ENCODE measurements at regions not wholly inside any gene's neighbourhood (a gene's known extent, or its start where the extent isn't known, plus 50 kb on each side); places are given as distances from the start of the nearest gene placed in this dataset.

- H3K4me2 ChIP-seq = no peak overlapping the region
- H4K20me1 ChIP-seq (ENCODE audit: insufficient read depth) = no peaks in the 10 kb centered on the region
- H3K36me3 ChIP-seq (ENCODE audit: insufficient read depth) = no peaks in the 10 kb centered on the region
- no peak overlapping the region for H3K4me3 ChIP-seq (IDR thresholded peaks at IDR 0.05; ENCODE audit: insufficient read depth, low read depth, low read length)
- no peaks in the 10 kb centered on the region for H3K4me1 ChIP-seq (ENCODE audit: low read depth, poor library complexity, severe bottlenecking)
- no peak overlapping the region for H3K27ac ChIP-seq
- H3K27me3 ChIP-seq (ENCODE audit: insufficient read depth, low read depth) = no peaks in the 10 kb centered on the region
- no peak for TF ChIP-seq CTCF (conservative IDR thresholded peaks at IDR 0.05; ENCODE audit: low read depth, low read length)
- H2AFZ ChIP-seq (ENCODE audit: low read depth) = no peak overlapping the region
- H3K79me2 ChIP-seq (ENCODE audit: insufficient read depth, low read depth) = no peaks in the 10 kb centered on the region
- H3K9ac ChIP-seq = no peak overlapping the region
Observed at GRCh38 chr6:71047417-71047816, 90.6 kb upstream of the B3GAT2 start.

DNA sequence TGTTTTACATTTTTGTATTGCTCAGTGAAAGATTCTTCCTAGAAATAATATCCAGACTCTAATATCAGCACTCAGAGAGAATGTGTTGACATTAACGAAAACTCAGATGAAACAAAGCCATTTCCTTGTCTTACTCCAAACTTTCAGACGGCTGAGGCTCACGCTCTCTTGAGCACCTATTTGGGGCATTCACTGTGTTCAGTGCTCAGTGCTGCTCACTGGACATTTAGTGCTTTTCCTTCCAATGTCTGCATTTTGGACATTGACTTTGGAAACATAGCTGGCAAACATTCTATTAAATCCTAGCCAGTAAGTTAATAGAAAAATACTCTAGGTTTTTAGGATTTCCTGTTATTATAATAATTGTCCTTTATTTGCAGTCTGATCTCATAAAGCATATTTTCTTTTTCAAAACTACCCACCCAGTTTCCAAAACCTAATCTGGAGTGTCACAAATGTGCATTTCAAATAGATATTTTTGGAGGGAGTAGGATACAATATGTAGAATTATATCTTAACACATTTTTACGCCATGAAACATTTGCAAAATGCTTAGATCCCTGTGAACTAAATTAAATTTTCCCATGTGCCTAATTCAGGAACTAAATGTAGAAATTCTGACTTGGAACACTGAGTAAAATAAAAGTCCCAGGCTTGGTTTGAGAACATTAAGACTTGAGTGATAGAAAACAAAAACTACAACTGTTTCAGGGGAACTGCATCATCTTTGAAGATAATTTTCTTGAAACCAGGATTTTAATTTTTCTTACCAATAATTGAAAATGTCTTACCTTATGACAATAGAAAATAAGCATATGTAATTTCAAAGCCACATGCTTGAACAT, 91.7 kb upstream of the B3GAT2 start:
- Histone ChIP-seq H3K9ac (no peak overlapping the region), H3K4me3 (IDR thresholded peaks at IDR 0.05; ENCODE audit: insufficient read depth, low read depth, low read length) (no peak overlapping the region), H3K27ac (no peak overlapping the region), H3K4me2 (no peak overlapping the region), H3K79me2 (ENCODE audit: insufficient read depth, low read depth) (no peaks in the 10 kb centered on the region), H3K27me3 (ENCODE audit: insufficient read depth, low read depth) (no peaks in the 10 kb centered on the region), H2AFZ (ENCODE audit: low read depth) (no peak overlapping the region), H4K20me1 (ENCODE audit: insufficient read depth) (no peaks in the 10 kb centered on the region), H3K4me1 (ENCODE audit: low read depth, poor library complexity, severe bottlenecking) (no peaks in the 10 kb centered on the region), H3K36me3 (ENCODE audit: insufficient read depth) (no peaks in the 10 kb centered on the region)
- TF ChIP-seq CTCF (conservative IDR thresholded peaks at IDR 0.05; ENCODE audit: low read depth, low read length) = no peak

DNA sequence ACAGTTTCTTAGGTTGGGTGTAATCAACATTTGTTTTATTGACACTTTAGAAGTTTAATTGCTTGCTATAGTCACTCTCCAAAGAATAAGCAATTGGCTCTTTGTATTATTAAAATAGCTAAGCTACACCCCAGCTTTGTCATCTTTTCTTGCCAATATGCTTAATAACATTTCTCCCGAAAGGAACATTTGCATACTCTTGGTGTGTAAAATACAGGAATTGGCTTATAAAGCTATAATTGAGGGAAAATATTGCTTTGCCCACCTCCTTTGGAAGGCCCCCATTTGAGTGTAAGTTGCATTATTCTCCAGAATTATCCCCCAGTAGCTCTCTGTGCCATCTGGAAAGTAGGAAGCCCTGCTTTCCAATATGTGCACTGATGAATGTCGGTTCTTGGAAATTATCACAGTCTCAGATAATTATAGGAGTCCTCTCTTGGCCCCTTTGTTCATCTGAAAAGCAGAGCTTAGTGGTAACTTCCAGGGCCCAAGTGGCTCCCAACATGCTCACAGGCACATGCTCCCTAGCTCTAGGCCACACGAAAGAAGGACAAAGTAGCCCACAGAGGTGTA, 92.4 kb upstream of the B3GAT2 start:
- Histone ChIP-seq H3K27me3 (ENCODE audit: insufficient read depth, low read depth) (no peaks in the 10 kb centered on the region), H3K27ac (no peak overlapping the region)

GRCh38 chr6:71053475-71053874, 96.6 kb upstream of the B3GAT2 start:
- no peak overlapping the region for H3K9ac ChIP-seq
- no peaks in the 10 kb centered on the region for H4K20me1 ChIP-seq (ENCODE audit: insufficient read depth)
- no peak overlapping the region for H3K27ac ChIP-seq
- no peak overlapping the region for H3K4me2 ChIP-seq
- H3K4me3 ChIP-seq (IDR thresholded peaks at IDR 0.05; ENCODE audit: insufficient read depth, low read depth, low read length) = no peak overlapping the region
- no peaks in the 10 kb centered on the region for H3K36me3 ChIP-seq (ENCODE audit: insufficient read depth)
- H2AFZ ChIP-seq (ENCODE audit: low read depth) = no peak overlapping the region
- H3K27me3 ChIP-seq (ENCODE audit: insufficient read depth, low read depth) = no peaks in the 10 kb centered on the region
- no peaks in the 10 kb centered on the region for H3K79me2 ChIP-seq (ENCODE audit: insufficient read depth, low read depth)
- no peak for TF ChIP-seq CTCF (conservative IDR thresholded peaks at IDR 0.05; ENCODE audit: low read depth, low read length)
- H3K4me1 ChIP-seq (ENCODE audit: low read depth, poor library complexity, severe bottlenecking) = no peaks in the 10 kb centered on the region

More for the DNA sequence above, 92.4 kb upstream of the B3GAT2 start:
- TF ChIP-seq CTCF (conservative IDR thresholded peaks at IDR 0.05; ENCODE audit: low read depth, low read length) = no peak
- no peak overlapping the region for H2AFZ ChIP-seq (ENCODE audit: low read depth)
- H4K20me1 ChIP-seq (ENCODE audit: insufficient read depth) = no peaks in the 10 kb centered on the region
- H3K9ac ChIP-seq = no peak overlapping the region
- no peaks in the 10 kb centered on the region for H3K4me1 ChIP-seq (ENCODE audit: low read depth, poor library complexity, severe bottlenecking)
- H3K4me3 ChIP-seq (IDR thresholded peaks at IDR 0.05; ENCODE audit: insufficient read depth, low read depth, low read length) = no peak overlapping the region
- no peaks in the 10 kb centered on the region for H3K36me3 ChIP-seq (ENCODE audit: insufficient read depth)
- H3K4me2 ChIP-seq = no peak overlapping the region
- H3K79me2 ChIP-seq (ENCODE audit: insufficient read depth, low read depth) = no peaks in the 10 kb centered on the region
